Pancreas (tissue), 10 donors: ENCODE measurements at regions not wholly inside any gene's neighbourhood (a gene's known extent, or its start where the extent isn't known, plus 50 kb on each side); places are given as distances from the start of the nearest gene placed in this dataset.

Experiments used
- ATAC-seq, 4 donors: fragments of 200-7000 bp; cut with Tn5 transposase; one replicate each; pipeline versions ENCODE4 v1.8.0 to v1.9.1; 2020; ENCODE audit warnings: mild to moderate bottlenecking in 4 of 4, moderate library complexity in 4 of 4
- DNase-seq, 6 donors: peaks; one replicate each; pipeline ENCODE4 v3.0.0-alpha.2; 2020
- FAIRE-seq: peaks from 2 replicates; lab custom pipeline; 2012; peaks lifted over from hg19 to GRCh38; lab: Jason Lieb, UNC
- H3K27ac ChIP-seq, 4 donors: fragments of 200-600 bp; sonication (generic); 1 replicate in 3 of 4; 2 replicates in 1 of 4; pipeline versions ENCODE4 v1.5.0 to v1.8.0; 2020
- H3K27me3 ChIP-seq, 4 donors: fragments of 200-600 bp; one replicate each; pipeline ENCODE4 v1.8.0; 2021
- H3K36me3 ChIP-seq, 3 donors: fragments of 200-600 bp; sonication (generic) in 1 of 3; one replicate each; pipeline versions ENCODE4 v1.5.0 to v1.8.0; 2020 to 2021
- H3K4me1 ChIP-seq, 3 donors: fragments of 200-600 bp; one replicate each; pipeline ENCODE4 v1.8.0; 2021
- H3K4me3 ChIP-seq, 4 donors: fragments of 200-600 bp; sonication (generic) in 2 of 4; one replicate each; pipeline versions ENCODE4 v1.5.0 to v1.8.0; 2020 to 2021
- H3K9me3 ChIP-seq, 4 donors: fragments of 200-600 bp; one replicate each; pipeline ENCODE4 v1.8.0; 2021
- CTCF ChIP-seq, 4 donors: fragments of 200-600 bp; sonication (generic) in 3 of 4; IDR thresholded peaks; one replicate each; pipeline versions ENCODE4 v1.5.0 to v1.8.0; 2021; ENCODE audit warnings: antibody characterized with exemption in 4 of 4
- WGBS, 2 donors: extraction: QIAGEN DNeasy Blood & Tissue Kit; methylation state at CpG; one replicate each; pipeline ENCODE4 v1.1.7; 2013; 5-methylcytosine and 5-hydroxymethylcytosine counted together
- intact Hi-C, 3 donors: fragments of 100-400 bp; cut with DNase I; formaldehyde crosslinking; loops; one replicate each; pipeline versions ENCODE4 v1.11.1 to v1.14.2; 2022
- donor health status: healthy with polysubstance abuse.
- donor health status: DM: no; HTN: no; CAD: no; lungs with moderate emphysema.
- donor health status: DM: no; HTN: no; CAD: no.
- donor health status: control.
- donor health status: control.
- donor health status: Bipolar disorder and iron deficiency.
- donor health status: DM: yes; HTN: yes; CAD: no.
- donor health status: DM: no; HTN: no; CAD: no.
- donor health status: DM: no; HTN: no; CAD: no.
- donor health status: DM: yes; HTN: yes; CAD: no.

DNA sequence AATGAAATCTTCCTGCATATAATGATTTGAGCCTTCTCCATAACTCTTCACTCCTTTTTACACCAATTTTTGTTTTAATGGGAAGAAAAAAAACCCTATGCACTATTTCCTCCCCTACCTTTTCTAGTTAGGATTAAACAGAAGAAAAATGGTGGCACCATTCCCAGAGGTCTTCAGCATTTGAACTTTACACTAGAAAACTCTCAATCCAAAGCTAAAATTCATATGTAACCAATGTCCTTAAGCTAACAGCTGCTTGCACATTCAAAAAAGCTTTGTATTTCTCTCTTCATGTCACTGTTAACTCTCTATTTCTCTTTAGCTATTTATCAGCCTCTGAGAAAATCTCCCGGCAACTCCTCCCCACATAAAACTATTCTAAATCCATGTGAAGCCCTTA is 90.3 kb upstream of the UBL3 start:
- Histone ChIP-seq H3K27me3 (no peaks in the 10 kb centered on the region), H3K4me3 (no peak overlapping the region), H3K36me3 (no peaks in the 10 kb centered on the region), H3K4me1 (peaks cover 0 to 7% (median 0%) of the 10 kb centered on the region in 3 donors), H3K27ac (no peak overlapping the region), H3K9me3 (no peaks in the 10 kb centered on the region)
- intact Hi-C loops, result no loop called here
- no peak for TF ChIP-seq CTCF (IDR thresholded peaks at IDR 0.05)
- DNase-seq, result no peak
- WGBS, 2 donors, result 88 to 93% methylated on average over 1 of the region's 1 CpG
- FAIRE-seq, result no peak
- no peak for ATAC-seq

DNA sequence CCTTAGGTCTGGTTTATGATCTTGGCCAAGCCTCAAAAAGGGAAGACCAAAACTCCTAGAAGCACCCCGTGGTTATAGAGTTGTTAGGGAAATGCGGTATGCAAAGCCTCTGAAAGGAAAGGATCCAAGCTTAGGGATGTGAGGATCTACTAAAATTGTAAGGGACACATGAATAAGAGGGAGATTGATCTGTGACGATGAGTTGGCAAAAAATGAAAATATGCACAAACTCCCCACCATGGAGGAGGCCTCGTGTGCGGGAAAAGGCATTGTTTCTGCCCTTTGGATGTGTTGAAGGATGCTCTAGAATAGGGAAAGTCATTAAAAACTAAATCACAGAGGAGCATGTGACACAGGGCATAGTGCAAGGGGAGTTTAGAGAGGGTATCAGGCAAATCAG is 88.7 kb upstream of the UBL3 start:
- Histone ChIP-seq H3K27ac (no peak overlapping the region), H3K27me3 (no peaks in the 10 kb centered on the region), H3K4me3 (no peak overlapping the region), H3K36me3 (no peaks in the 10 kb centered on the region), H3K9me3 (no peaks in the 10 kb centered on the region), H3K4me1 (peaks cover 0 to 7% (median 0%) of the 10 kb centered on the region in 3 donors)
- intact Hi-C loops, result no loop called here
- FAIRE-seq (no peak), ATAC-seq (no peak), DNase-seq (no peak)
- no peak for TF ChIP-seq CTCF (IDR thresholded peaks at IDR 0.05)
- WGBS, 2 donors, result 76 to 81% methylated on average over 5 of the region's 5 CpGs

DNA sequence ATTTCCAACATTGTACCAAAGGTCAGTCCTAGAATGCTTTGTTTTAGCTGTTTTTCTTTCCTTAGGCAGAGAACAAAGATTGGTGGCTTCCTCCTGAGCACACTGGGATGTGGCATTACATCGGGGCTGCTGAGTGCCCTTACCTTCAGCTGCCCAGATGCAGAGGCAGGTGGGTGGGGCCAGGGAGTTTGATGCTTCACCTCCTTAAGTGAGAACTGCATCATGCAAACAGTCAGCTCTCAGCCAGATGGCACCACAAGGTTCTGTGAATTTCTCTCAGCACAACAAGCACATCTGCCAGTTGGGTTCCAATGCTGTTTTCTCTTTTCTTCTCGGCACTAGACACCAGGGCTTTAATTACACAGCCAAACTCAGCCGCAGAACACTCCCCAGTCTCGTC is 87.4 kb upstream of the UBL3 start:
- no peak for ATAC-seq
- 74 to 84% methylated on average over 4 of the region's 4 CpGs for WGBS, 2 donors
- H3K36me3 ChIP-seq, result no peaks in the 10 kb centered on the region

DNA sequence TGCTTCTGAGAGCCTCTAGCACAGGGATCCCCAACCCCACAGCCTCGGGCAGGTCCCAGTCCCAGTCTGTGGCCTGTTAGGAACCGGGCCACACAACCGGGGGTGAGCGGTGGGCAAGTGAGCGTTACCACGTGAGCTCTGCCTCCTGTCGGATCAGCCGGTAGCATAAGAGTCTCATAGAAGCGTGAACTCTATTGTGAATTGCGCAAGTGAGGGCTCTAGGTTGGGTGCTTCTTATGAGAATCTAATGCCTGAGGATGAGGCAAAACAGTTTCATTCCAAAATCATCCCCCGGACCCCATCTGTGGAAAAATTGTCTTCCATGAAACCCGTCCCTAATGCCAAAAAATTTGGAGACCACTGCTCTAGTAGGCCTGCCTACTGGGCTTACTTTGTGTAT is 87.0 kb upstream of the UBL3 start:
- Histone ChIP-seq H3K27me3 (no peaks in the 10 kb centered on the region), H3K9me3 (no peaks in the 10 kb centered on the region), H3K4me1 (peaks cover 0 to 7% (median 0%) of the 10 kb centered on the region in 3 donors), H3K4me3 (no peak overlapping the region), H3K27ac (no peak overlapping the region), H3K36me3 (no peaks in the 10 kb centered on the region)
- no peak for DNase-seq
- no peak for FAIRE-seq
- WGBS, 2 donors, result 88 to 95% methylated on average over 12 of the region's 12 CpGs
- ATAC-seq, result no peak
- no peak for TF ChIP-seq CTCF (IDR thresholded peaks at IDR 0.05)
- intact Hi-C loops, result no loop called here

More for the DNA sequence above, 87.4 kb upstream of the UBL3 start:
- Histone ChIP-seq H3K4me1 (peaks cover 0 to 7% (median 0%) of the 10 kb centered on the region in 3 donors), H3K27me3 (no peaks in the 10 kb centered on the region), H3K27ac (no peak overlapping the region), H3K9me3 (no peaks in the 10 kb centered on the region), H3K4me3 (no peak overlapping the region)
- TF ChIP-seq CTCF (IDR thresholded peaks at IDR 0.05), result no peak
- FAIRE-seq (no peak), DNase-seq (no peak)
- intact Hi-C loops, result no loop called here

GRCh38 chr13:29936956-29937355 is 86.5 kb upstream of the UBL3 start:
- TF ChIP-seq CTCF (IDR thresholded peaks at IDR 0.05), result no peak
- no peak for FAIRE-seq
- DNase-seq, result no peak
- intact Hi-C loops, result no loop called here
- H3K27me3 ChIP-seq, result no peaks in the 10 kb centered on the region
- no peaks in the 10 kb centered on the region for H3K9me3 ChIP-seq
- H3K27ac ChIP-seq, result no peak overlapping the region
- 92 to 95% methylated on average over 1 of the region's 1 CpG for WGBS, 2 donors
- peaks cover 0 to 7% (median 0%) of the 10 kb centered on the region in 3 donors for H3K4me1 ChIP-seq
- no peak overlapping the region for H3K4me3 ChIP-seq
- no peaks in the 10 kb centered on the region for H3K36me3 ChIP-seq
- ATAC-seq, result no peak
